ENCODE measurements at regions not wholly inside any gene's neighbourhood (a gene's known extent, or its start where the extent isn't known, plus 50 kb on each side); places are given as distances from the start of the nearest gene placed in this dataset.

- no peak for TF ChIP-seq CTCF (IDR thresholded peaks at IDR 0.05)
Measured at GRCh38 chr7:91759205-91759863, 121.2 kb downstream of the MTERF1 start.

DNA sequence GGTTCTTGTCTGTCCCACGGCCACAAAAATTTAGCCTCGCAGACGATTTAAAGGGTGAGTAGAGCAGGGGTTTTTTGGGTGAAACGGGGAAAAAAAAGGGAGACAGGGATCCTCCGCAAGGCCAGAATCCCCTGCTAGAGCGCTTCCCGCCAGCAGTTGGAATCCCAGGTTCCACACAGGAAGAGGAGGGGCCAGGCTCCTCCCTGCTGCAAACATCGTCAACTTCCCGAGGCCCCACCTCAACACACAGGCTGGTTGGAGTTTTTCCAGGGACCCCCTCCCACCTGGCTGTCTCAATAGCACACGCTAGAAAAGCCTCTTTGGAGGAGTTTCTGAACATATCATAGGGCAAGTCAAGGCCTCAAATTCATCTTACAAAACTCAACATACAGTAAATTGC lies 112.7 kb downstream of the MTERF1 start:
- TF ChIP-seq CTCF (IDR thresholded peaks at IDR 0.05), result no peak

DNA sequence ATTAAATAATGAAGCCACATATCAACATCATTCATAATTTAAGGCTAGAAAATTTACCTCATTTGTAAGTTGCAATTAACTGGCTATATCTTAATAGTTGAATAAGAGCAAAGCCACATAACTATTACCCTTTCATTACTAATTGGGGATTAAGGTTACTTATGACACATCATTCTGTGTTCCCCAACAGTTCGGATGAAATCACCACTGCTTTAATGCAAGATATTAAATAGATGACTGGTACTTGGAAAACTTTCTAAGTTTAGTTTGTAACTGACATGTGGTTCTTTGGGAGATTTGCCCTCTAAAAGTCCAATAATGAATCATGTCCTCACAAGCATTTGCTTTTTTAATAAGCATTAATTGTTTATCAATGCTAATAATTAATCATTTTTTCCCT lies 109.1 kb downstream of the MTERF1 start:
- no peak for TF ChIP-seq CTCF (IDR thresholded peaks at IDR 0.05)

GRCh38 chr7:91771921-91772815 lies 108.3 kb downstream of the MTERF1 start:
- no peak for TF ChIP-seq CTCF (IDR thresholded peaks at IDR 0.05)

DNA sequence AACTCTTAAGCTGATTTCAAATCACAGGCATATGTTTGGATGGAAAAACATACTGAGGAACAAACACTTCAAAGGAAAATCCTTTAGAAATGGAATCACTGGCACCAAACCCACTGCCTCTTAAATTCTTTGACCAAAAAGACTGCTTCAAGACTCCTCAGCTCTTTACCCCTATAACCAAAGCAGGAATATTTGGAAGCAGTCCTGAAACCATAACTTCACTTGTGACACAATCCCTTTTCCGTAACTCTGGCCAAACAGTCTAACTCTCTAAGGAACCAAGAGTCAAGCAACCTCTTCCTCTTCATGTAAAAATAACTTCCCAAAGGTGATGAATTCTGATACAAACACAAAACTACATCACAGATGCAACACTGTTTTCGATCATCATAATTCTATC lies 104.3 kb downstream of the MTERF1 start:
- no peak for TF ChIP-seq CTCF (IDR thresholded peaks at IDR 0.05)

DNA sequence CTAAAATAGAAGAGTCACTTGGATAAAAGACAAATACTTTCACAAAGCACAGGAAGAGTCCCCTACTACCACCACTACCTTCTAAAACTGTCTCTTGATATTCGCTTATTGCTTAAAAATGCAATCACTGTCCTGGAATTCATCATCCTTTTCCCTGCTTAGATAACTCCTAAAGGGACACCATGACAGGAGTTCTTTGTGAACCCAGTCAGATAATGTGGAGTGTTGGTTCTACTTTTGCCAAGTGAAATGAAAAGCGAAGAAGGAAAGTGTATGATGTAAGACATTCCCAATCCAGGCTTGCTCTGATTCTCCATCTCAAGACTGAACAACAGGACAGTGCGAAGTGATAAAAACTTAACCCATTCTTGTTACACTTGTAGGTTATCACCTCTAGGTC lies 103.0 kb downstream of the MTERF1 start:
- no peak for TF ChIP-seq CTCF (IDR thresholded peaks at IDR 0.05)

GRCh38 chr7:91778416-91778815 lies 102.1 kb downstream of the MTERF1 start:
- no peak for TF ChIP-seq CTCF (IDR thresholded peaks at IDR 0.05)
